H1 (cell line): ENCODE measurements at regions not wholly inside any gene's neighbourhood (a gene's known extent, or its start where the extent isn't known, plus 50 kb on each side); places are given as distances from the start of the nearest gene placed in this dataset.
A peak's percentile ranks its signal among the peaks of the same experiment; 100 is the strongest.

ENCODE experiments used
- CTCF ChIA-PET: fragments of 300-600 bp; sonication (Branson Sonifier 250); formaldehyde crosslinking; loops from one replicate; lab custom pipeline; 2021; ENCODE audit not compliant: partially characterized antibody; lab: Charles Lee
- POLR2A ChIA-PET: fragments of 300-600 bp; sonication (Branson Sonifier 250); formaldehyde crosslinking; loops from one replicate; lab custom pipeline; 2021; ENCODE audit warnings: inconsistent platforms; ENCODE audit not compliant: partially characterized antibody; lab: Charles Lee
- DNase-seq, 2 experiments: peaks; one replicate each; pipeline versions ENCODE4 v3.0.0 to v3.0.0-alpha.2; 2010 to 2022; ENCODE audit warnings: low spot score in 2 of 2, low read depth in 1 of 2, mixed read lengths in 1 of 2
- FAIRE-seq: peaks from 2 replicates; lab custom pipeline; 2011; peaks lifted over from hg19 to GRCh38; lab: Jason Lieb, UNC
- H2AFZ ChIP-seq: 2 replicates; pipeline ENCODE4 v1.8.1; 2012; ENCODE audit warnings: low read length, inconsistent platforms
- H2AK5ac ChIP-seq: 2 replicates; pipeline ENCODE4 v1.6.1; 2013; ENCODE audit warnings: low read depth, low read length
- H2BK120ac ChIP-seq: replicated peaks from 2 replicates; pipeline ENCODE3; 2013; ENCODE audit warnings: low read depth, low read length, inconsistent platforms
- H2BK12ac ChIP-seq: 2 replicates; pipeline ENCODE4 v1.6.1; 2013; ENCODE audit warnings: low read depth, low read length
- H2BK15ac ChIP-seq: 2 replicates; pipeline ENCODE4 v1.6.1; 2013; ENCODE audit warnings: low read length
- H2BK20ac ChIP-seq: 2 replicates; pipeline ENCODE4 v1.6.1; 2013; ENCODE audit warnings: low read length
- H2BK5ac ChIP-seq: 2 replicates; pipeline ENCODE4 v1.6.1; 2013; ENCODE audit warnings: low read depth, low read length
- H3K14ac ChIP-seq: 2 replicates; pipeline ENCODE4 v1.6.1; 2013; ENCODE audit warnings: inconsistent platforms; ENCODE audit not compliant: insufficient read length
- H3K18ac ChIP-seq: 2 replicates; pipeline ENCODE4 v1.6.1; 2013; ENCODE audit warnings: low read length; ENCODE audit errors: extremely low read depth
- H3K23ac ChIP-seq: 2 replicates; pipeline ENCODE4 v1.6.1; 2013; ENCODE audit warnings: inconsistent platforms; ENCODE audit not compliant: insufficient read length
- H3K23me2 ChIP-seq: 2 replicates; pipeline ENCODE4 v1.6.1; 2013; ENCODE audit warnings: low read depth, low read length
- H3K27ac ChIP-seq: 2 replicates; pipeline ENCODE4 v1.6.1; 2011; ENCODE audit warnings: low read depth, low read length, inconsistent platforms
- H3K27me3 ChIP-seq, 4 experiments: replicated peaks in 1 of 4; 1 replicate in 1 of 4; 2 replicates in 3 of 4; pipeline versions ENCODE4 v1.6.1 to v1.8.1; 2011 to 2013; ENCODE audit warnings: low read length in 3 of 4, mild to moderate bottlenecking in 3 of 4, inconsistent platforms in 2 of 4, mixed read lengths in 2 of 4, moderate library complexity in 1 of 4; ENCODE audit not compliant: control insufficient read depth in 3 of 4, insufficient read depth in 3 of 4; ENCODE audit errors: extremely low read depth in 1 of 4
- H3K36me3 ChIP-seq, 4 experiments: 2 replicates each; pipeline versions ENCODE4 v1.6.1 to v1.8.1; 2011 to 2013; ENCODE audit warnings: mild to moderate bottlenecking in 4 of 4, low read length in 3 of 4, moderate library complexity in 2 of 4, control low read depth in 1 of 4, inconsistent platforms in 1 of 4; ENCODE audit not compliant: insufficient read depth in 4 of 4, control insufficient read depth in 2 of 4
- H3K4ac ChIP-seq: replicated peaks from 2 replicates; pipeline ENCODE3; 2013; ENCODE audit warnings: low read length, low read depth, mixed read lengths, inconsistent platforms; ENCODE audit not compliant: insufficient read length
- H3K4me1 ChIP-seq, 4 experiments: replicated peaks in 1 of 4; 1 replicate in 1 of 4; 2 replicates in 3 of 4; pipeline versions ENCODE4 v1.6.1 to v1.8.1; 2011 to 2013; ENCODE audit warnings: low read length in 3 of 4, inconsistent platforms in 2 of 4, mixed read lengths in 1 of 4; ENCODE audit not compliant: insufficient read depth in 4 of 4, control insufficient read depth in 3 of 4
- H3K4me2 ChIP-seq, 2 experiments: 2 replicates each; pipeline versions ENCODE4 v1.6.1 to v1.8.1; 2011 to 2013; ENCODE audit warnings: low read depth in 2 of 2, low read length in 2 of 2, control low read depth in 1 of 2, inconsistent platforms in 1 of 2, mild to moderate bottlenecking in 1 of 2; ENCODE audit not compliant: insufficient read depth in 1 of 2
- H3K4me3 ChIP-seq, 4 experiments: fragments of 200-600, 300-600 bp in 1 of 4; sonication (generic), shearing (Covaris generic), sonication (Bioruptor Twin) in 1 of 4; 2 replicates each; pipeline versions ENCODE4 v1.5.1 to v1.8.1; 2011 to 2016; ENCODE audit warnings: low read length in 4 of 4, low read depth in 3 of 4, control low read depth in 2 of 4, inconsistent platforms in 2 of 4, mild to moderate bottlenecking in 2 of 4, mixed read lengths in 1 of 4, moderate library complexity in 1 of 4; ENCODE audit not compliant: insufficient read depth in 2 of 4; ENCODE audit errors: extremely low read depth in 1 of 4
- H3K56ac ChIP-seq: replicated peaks from 2 replicates; pipeline ENCODE3; 2013; ENCODE audit warnings: low read depth, mild to moderate bottlenecking, mixed read lengths, low read length, inconsistent platforms; ENCODE audit not compliant: insufficient read length
- H3K79me1 ChIP-seq: 2 replicates; pipeline ENCODE4 v1.6.1; 2013; ENCODE audit warnings: low read depth, low read length, control low read depth
- H3K79me2 ChIP-seq, 2 experiments: 2 replicates each; pipeline versions ENCODE4 v1.6.1 to v1.8.1; 2012 to 2013; ENCODE audit warnings: low read length in 2 of 2, mild to moderate bottlenecking in 2 of 2, inconsistent platforms in 1 of 2; ENCODE audit not compliant: insufficient read depth in 2 of 2, control insufficient read depth in 1 of 2
- H3K9ac ChIP-seq, 4 experiments: replicated peaks in 1 of 4; 1 replicate in 1 of 4; 2 replicates in 3 of 4; pipeline versions ENCODE4 v1.6.1 to v1.8.1; 2011 to 2013; ENCODE audit warnings: low read depth in 3 of 4, low read length in 3 of 4, control low read depth in 2 of 4, mild to moderate bottlenecking in 2 of 4, moderate library complexity in 2 of 4, inconsistent platforms in 1 of 4; ENCODE audit errors: extremely low read depth in 1 of 4
- H3K9me3 ChIP-seq, 2 experiments: 2 replicates each; pipeline versions ENCODE4 v1.6.1 to v1.8.1; 2012 to 2013; ENCODE audit warnings: mild to moderate bottlenecking in 2 of 2, moderate library complexity in 2 of 2, control low read depth in 1 of 2, inconsistent platforms in 1 of 2, low read depth in 1 of 2, low read length in 1 of 2, mixed read lengths in 1 of 2; ENCODE audit not compliant: insufficient read depth in 2 of 2
- H4K20me1 ChIP-seq, 2 experiments: replicated peaks in 1 of 2; 2 replicates each; pipeline versions ENCODE3 to v1.8.1; 2011 to 2013; ENCODE audit warnings: inconsistent platforms in 2 of 2, low read length in 2 of 2, mild to moderate bottlenecking in 1 of 2; ENCODE audit not compliant: insufficient read depth in 2 of 2, control insufficient read depth in 1 of 2
- H4K5ac ChIP-seq: 2 replicates; pipeline ENCODE4 v1.6.1; 2013; ENCODE audit warnings: low read length, low read depth, mixed read lengths, inconsistent platforms; ENCODE audit not compliant: insufficient read length
- H4K8ac ChIP-seq: 2 replicates; pipeline ENCODE4 v1.8.0; 2013; ENCODE audit warnings: mild to moderate bottlenecking, moderate library complexity, low read length, inconsistent platforms; ENCODE audit not compliant: insufficient read depth; ENCODE audit errors: extremely low read depth
- H4K91ac ChIP-seq: replicated peaks from 2 replicates; pipeline ENCODE3; 2013; ENCODE audit warnings: low read length, mixed read lengths, inconsistent platforms; ENCODE audit not compliant: insufficient read length
- ASH2L ChIP-seq: fragments of 200-600, 300-600 bp; sonication (generic); IDR thresholded peaks from one replicate; pipeline ENCODE4 v1.7.1; 2017; ENCODE audit warnings: low read length
- BACH1 ChIP-seq: IDR thresholded peaks from 2 replicates; pipeline ENCODE4 v1.6.1; 2012; ENCODE audit warnings: low read length, improper control_type of control experiment
- CEBPB ChIP-seq: IDR thresholded peaks from 2 replicates; pipeline ENCODE4 v1.6.1; 2012; ENCODE audit warnings: low read depth, low read length
- SIN3A ChIP-seq, 2 experiments: IDR thresholded peaks in 1 of 2; conservative IDR thresholded peaks in 1 of 2; 2 replicates each; pipeline ENCODE4 v1.6.1; 2011 to 2012; ENCODE audit warnings: low read length in 2 of 2, improper control_type of control experiment in 1 of 2, low read depth in 1 of 2, mild to moderate bottlenecking in 1 of 2
- SP4 ChIP-seq: IDR thresholded peaks from 2 replicates; pipeline ENCODE4 v1.6.1; 2012; ENCODE audit warnings: low read length, inconsistent platforms
- TBP ChIP-seq: IDR thresholded peaks from 2 replicates; pipeline ENCODE4 v1.6.1; 2011; ENCODE audit warnings: low read depth, low read length, improper control_type of control experiment

DNA sequence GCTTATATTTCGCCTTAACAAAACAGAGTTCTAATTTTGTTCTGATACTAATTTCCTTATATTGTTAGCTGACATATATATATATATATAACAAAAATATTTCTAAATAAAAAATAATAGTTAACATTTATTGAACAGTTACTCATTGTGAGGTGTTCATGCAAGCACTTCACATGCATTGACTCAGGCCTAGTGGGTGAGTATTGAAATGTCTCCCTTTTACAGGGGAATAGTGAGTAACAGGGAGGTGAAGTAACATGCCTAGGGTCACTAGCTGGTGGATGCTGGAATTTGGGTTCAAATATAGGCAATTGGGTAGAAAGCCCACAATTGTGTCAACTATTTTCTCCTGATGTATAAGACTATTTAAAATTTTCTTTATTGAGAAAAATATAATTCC lies 102.6 kb upstream of the ZPLD1 start (continued):
- TF ChIP-seq SP4 (no peak), BACH1 (no peak)

DNA sequence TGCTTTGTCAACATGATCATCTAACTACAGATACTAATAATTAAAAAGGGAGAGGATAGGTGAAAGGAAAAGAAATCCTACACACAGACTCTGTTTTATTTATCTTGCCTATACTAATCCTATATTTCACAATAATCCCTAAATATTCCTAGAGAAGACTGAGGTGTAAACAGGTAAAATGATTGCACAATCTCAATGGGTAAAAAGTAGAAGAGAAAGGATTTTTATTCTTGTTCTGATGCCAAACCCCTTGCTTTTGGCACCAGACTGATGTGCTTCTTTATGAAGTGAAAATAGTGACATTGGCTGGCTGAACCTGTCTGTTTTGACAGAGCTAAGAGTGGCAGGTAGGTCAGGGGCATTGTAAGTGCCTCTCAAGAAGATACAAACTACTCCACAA lies 101.9 kb upstream of the ZPLD1 start:
- H3K4me1 ChIP-seq = no peaks in the 10 kb centered on the region
- peak overlapping the region; percentile 6; the same call in 1 of the 2 replicates for H2AFZ ChIP-seq
- H3K23me2 ChIP-seq = no peaks in the 10 kb centered on the region
- TF ChIP-seq CEBPB (peak; percentile 14; the same call in 1 of the 2 replicates), ASH2L (no peak), TBP (no peak), SIN3A (conservative IDR thresholded peaks at IDR 0.05 in 1 of 2, IDR thresholded peaks at IDR 0.05 in 1 of 2; ENCODE audit: low read depth in 1 of 2, low read length in 2 of 2) (no peak)
- TF ChIP-seq, all 59 proteins: peak for 1
- Histone ChIP-seq H3K23ac (no peak overlapping the region), H3K79me2 (no peaks in the 10 kb centered on the region), H3K4me3 (no peak overlapping the region), H4K20me1 (no peaks in the 10 kb centered on the region), H2BK20ac (no peak overlapping the region), H2BK120ac (no peak overlapping the region), H3K4ac (no peak overlapping the region), H3K27me3 (no peaks in the 10 kb centered on the region), H3K36me3 (no peaks in the 10 kb centered on the region), H4K91ac (no peak overlapping the region), H3K14ac (no peak overlapping the region), H3K9ac (no peak overlapping the region), H2BK15ac (no peak overlapping the region), H4K8ac (no peak overlapping the region), H2BK5ac (no peak overlapping the region), H3K79me1 (no peaks in the 10 kb centered on the region), H3K4me2 (no peak overlapping the region), H3K27ac (no peak overlapping the region), H2AK5ac (no peak overlapping the region), H3K9me3 (no peaks in the 10 kb centered on the region), H3K56ac (no peak overlapping the region), H4K5ac (no peak overlapping the region), H2BK12ac (no peak overlapping the region), H3K18ac (no peak overlapping the region)
- ChIA-PET POLR2A (no interaction called here), CTCF (no interaction called here)
- no peak for DNase-seq
- no peak for FAIRE-seq
